Activated CD4-positive, alpha-beta T cell treated with anti-CD3 and anti-CD28 coated beads, Interleukin-2, Interleukin-6, amounts not matched to agents 100 ng/mL and 50 ng/mL, durations not matched to agents 16 hours and 8 hours (primary cell): ENCODE measurements at regions not wholly inside any gene's neighbourhood (a gene's known extent, or its start where the extent isn't known, plus 50 kb on each side); places are given as distances from the start of the nearest gene placed in this dataset.

ENCODE experiments used
- DNase-seq: peaks from one replicate; pipeline ENCODE4 v3.0.0-alpha.2; 2020

DNA sequence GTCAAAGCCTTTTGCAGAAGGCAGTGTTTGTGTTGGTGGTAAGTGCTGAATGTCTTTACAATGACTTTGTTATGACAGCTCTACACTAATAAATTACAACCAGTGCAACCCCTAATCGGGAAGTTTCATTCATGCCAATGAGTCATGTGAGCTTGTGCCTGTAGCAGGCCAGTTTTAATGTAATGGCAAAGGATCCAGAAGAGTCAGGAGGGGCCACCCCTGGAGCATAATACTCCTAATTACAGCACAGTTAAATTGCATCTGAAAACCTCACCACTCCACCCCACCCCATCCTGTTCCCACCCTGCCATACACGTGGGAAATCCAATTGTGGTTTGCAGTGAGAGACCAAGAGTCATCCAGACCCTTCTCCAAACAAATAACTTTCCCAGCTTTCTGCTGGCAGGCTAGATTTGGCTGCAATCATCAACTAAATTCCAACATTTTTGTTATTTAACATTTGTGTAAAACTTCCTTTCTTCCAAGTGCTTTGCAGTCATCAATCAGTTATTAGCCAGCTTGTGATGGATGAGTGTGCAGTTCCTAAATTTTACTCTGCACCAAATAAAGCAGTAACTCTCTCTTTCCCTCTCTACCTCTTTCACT, 277.3 kb upstream of the FAT3 start:
- no peak for DNase-seq

DNA sequence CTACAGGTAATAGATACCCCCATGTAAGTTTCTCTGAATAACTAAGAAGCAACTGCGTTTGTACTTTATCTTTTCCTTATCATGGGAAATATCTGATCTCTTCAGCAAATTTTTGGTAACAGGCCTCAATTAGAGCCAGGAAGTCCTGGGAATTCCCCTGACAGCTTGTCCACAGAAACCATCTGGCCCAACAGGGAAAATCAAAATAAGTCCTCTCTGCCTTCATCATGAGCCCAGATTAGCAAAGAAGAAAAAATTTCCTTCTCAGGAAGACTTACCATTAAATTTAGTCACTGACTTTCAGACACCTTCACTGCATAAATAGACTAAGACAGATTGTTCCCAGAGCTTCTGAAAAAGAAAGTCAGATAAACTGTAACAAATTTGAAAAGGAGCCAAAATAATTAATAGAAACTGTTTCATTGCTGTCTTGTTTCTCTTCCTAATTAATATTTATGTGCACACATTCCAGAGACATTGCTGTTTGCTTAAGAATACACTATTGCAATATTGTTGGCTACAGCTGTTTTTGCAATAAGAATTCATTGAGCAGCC, 278.1 kb upstream of the FAT3 start:
- DNase-seq, result no peak

DNA sequence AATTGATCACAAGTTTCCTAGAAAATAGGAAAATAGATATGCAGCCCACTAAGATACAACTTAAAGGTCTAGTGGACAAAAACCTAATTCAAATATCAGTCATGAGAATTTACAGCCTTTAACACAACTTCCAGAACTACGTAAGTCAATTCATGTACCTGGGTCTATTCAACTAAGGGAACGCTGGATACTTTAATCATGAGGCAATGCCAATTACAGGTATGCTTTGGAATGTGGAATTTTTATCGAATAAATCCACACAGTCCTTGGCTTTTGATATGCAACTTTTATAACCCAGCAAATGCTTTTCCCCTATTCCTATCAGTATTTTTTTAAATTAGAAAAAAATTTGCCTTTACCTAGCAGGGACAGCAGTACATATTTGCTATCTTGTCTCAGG, 289.5 kb upstream of the FAT3 start:
- no peak for DNase-seq

DNA sequence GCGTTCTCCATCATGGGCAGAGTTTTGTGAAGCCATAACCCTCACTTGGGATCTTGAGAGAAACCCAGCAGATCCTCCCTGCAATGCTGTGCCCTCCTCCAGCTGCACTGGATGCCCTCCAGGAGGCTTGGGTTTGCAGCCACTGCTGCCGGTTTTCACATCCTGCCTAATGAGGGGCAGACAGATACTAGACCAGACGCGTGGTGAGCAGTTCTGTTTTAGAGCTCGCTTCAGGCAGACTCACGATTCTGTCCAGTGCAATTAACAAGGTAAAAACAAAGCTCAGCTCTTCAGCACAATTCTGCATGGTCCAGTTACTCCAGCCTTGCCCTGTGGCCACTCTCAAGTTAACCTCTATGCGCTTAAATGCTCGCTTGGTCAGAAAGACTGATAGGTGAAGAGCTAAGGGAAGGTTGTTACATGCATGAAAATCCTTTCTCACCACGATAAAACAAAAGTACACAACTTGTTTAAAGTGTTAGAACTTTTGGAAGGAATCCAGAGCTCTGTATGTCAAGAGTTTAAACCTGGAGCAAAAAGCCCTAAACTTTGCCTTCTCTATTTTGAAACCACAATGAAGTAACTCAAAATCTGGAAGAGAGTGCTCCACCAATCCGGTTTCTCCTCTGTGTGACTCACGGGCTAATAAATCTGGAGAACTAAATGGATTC, 292.3 kb upstream of the FAT3 start:
- DNase-seq, result no peak

DNA sequence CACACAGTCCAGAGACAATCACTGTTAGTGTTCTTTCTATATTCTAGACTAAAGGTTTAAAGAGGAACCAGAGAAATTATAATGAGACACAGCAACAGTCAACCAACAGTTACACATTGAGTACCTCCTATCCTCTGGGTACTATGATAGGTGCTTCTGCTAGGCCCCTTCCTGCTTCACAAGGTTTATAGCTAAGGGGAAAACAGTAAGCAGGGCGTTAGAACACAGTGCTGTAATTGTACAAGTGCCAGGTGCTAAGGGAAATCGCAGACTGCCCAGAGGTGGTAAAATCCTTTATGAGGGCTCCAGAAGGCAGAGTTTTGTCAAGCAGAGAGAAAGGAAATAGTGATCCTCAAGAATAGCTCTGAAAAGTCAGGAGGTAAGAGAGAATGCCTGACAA, 297.2 kb upstream of the FAT3 start:
- no peak for DNase-seq

DNA sequence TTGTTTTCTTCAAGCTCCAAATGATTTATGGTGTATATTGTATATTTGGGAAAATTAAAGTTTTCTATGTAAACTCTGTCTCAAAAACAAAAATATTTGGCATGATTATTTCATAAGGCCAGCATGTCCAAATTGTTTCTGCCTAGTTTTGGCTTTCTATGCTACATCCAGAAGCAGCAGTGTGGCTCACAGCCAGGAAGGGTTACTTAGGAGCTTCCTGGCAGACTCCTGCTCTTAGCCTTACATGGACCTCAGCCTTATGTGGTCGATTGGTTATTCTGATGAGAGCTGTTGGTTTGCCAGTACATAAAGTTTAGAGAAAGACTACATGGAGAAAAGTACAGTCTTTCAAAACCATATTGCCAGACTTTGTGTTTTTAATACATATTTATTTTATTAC, 297.7 kb upstream of the FAT3 start:
- no peak for DNase-seq

DNA sequence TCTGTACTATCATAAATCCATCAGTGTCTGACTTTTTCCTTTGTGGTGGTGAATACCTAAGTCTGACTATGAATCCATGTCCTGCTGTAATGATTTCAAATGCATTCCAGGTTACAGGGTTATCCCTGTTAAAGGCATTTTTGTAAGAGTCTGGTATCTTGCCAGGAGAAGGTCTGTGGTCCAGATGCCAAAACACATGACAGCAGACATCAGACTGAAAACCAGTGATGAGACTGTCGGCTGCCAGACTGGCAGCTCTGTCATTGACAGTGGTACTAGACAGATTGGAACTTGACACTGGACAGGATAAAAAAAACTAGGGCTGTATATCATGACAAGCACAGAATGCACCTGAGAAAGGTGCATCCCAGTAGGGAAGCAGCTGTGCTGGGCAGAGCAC, 301.8 kb upstream of the FAT3 start:
- no peak for DNase-seq

DNA sequence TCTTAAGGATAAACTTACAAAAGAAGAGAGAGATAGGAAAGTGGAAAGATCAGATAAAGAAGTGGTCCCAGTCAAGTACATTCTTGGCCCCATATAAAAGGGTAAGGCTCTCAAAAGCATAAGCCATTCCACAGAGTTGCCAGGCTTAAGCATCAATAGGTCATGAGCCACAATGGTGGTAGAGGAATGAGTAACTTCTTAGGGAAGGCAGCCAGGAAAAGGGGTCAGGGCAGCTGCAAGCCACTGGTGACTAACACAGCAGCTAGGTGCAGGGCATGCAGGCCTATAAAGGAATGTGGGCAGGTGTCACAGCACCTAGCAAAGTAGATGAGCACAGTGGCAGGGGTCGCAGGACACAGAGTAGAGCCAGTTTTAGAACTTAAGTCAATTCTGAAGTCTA, 302.6 kb upstream of the FAT3 start:
- no peak for DNase-seq

DNA sequence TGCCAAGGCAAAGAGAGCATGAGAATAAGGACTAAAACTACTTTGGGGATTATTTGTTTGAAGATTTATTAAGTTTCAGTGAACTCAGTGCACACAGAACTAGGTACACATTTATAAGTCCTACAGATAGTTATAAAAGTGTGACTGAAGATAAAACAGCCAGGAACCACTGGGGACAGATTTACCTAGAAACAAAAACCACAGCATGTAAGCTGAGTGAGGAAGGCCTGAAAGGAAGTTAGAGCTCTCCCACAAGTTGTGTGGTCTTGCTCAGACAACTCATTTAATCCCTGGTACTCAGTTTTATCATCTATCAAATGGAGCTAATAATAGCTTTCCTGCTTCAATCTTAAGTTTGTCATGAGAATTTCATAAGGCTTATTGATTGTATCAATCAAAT, 311.2 kb upstream of the FAT3 start:
- DNase-seq, result no peak

DNA sequence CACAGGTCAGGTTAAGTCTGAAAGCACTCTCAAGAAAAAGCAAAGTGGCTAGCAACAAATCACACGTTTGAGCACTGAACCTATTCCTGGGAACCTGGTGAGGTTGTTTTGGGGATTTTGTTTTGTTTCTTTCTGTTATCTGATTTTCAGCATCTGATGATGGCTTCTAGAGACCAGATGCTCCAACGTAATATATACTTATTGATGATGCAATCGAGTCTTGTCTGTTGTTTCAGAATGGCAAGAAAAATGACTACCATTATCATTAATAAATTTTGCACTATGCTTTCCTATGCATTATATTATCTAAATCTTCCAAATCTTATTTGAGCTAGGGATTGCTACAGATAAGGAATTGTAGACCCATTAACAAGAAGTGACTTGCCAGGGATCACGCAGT, 312.3 kb upstream of the FAT3 start:
- no peak for DNase-seq

DNA sequence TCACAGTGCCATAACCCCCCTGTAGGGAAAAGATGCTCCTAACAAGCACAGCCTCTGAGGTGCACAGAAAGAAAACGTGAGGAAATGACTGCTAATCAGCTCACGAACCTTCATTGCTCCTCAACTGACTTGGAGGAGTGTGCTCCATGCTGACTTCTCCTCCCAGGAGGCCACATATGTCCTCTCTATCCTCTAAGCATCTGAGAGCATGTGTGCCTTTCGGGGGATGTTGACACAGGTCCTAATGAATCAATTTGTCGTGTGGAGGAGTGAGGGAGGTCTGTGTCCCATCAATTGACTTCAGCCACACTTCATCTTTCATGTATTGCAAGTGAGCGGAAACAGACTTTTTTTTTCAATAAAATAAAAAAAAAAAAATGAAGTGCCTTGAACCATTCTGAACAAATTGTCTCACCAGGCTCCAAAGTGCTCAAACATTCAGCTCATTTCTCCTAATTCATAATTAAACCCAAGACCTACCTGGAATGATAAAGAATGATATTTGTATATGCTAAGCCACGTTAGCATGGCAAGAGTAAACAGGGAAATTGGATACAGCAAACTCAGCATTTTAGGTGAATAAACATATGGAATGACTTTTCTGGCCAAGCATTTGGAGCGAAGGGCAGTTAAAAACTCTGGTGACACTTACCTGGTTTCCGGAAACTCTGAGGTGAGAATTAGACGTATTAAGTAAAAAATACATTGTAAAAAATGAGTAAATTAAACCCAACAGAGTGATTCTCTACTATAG, 317.6 kb upstream of the FAT3 start:
- no peak for DNase-seq

DNA sequence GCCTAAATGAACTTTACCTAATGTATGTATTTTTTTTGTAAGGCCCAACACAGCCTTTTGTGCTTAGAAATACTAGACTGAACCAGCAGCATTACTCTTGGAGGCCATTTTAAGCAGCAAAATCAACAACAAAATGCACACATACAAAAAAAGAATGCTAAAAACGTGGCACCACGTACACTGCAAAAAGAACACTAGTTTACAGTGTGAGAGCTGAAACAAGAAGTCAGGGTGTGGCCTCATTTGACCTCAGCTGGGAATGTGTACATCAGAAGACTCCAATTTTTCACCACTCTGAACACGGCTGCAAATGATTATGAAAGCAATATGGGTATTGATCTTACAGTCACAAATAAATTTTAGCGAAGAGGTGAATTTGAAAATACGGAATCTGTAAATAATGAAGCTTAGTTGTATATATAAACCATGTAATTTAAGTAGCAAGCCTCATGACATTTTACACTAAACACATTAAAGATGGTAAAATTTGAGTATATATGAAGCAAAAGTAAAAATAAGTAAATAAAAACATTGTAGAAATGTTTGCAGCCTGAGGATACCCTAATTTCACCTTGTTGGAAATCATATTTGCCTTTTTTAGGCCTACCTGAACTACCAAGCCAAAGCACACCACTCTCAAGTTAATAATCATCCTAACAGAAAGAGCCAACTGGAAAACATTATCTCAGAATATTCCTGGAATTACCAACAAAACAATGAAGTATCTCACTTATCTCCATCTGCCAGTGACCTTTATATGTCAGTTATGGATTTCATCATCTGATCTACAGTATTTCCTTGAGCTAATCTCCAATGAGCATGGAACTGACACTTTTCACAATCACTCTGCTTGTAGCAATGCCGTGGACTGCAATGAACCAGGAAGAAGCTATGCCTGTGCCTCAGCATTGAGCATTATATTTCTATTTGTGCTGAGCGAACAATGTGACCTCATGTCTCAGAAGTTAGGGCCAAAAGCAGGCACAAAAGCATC, 319.5 kb upstream of the FAT3 start:
- DNase-seq, result no peak

DNA sequence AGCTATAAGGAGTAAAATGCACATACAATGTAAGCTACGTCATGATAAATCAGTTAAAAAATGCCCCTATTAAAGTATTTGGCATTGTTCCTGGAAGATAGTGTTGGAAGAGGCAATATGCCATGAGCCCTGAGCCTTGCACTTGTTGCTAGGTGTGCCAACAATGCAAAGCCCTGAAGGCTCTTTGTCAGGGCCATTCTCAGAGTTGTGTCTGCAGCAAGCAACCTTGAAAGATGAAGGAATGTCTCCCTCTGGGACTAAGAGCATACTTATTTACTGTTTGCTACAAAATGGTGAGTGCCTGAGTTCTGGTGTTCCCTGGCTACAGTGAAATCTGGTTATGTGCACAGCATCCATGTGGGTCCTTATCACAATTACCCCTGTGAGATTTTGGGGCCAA, 322.3 kb upstream of the FAT3 start:
- DNase-seq, result no peak

DNA sequence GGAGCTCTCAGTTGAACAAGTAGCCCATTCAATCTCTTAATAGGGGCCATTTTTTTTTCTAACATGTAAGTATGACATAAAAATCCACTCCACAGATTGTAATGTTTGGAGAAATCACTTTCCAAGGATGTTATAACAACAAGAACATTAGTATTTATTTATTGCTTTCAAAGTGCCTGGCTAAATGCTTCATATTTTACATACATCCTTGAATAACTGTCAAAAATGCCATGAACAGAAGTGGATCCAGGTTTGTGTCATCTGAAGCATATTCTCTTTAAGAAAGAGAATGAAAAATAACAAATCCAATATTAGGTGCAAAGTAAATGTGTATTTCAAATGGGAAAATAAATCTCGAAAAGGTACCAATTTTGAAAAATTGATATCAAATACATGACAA, 344.0 kb upstream of the FAT3 start:
- DNase-seq, result no peak

DNA sequence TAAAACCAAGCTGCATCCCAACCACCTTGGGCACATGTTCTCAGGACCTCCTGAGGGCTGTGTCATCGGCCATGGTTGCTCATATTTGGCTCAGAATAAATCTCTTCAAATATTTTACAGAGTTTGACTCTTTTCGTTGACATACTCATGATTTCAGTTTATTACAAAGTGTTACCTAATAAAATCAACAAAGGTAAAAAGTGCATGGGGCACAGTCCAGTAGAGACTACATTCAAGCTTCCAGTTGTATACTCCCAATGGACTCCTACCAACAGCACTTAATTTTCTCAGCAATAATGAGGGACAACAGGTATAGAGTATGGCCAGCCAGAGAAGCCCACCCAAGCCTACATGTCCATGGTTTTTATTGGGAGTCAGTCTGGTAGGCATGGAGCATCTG, 347.9 kb upstream of the FAT3 start:
- no peak for DNase-seq

DNA sequence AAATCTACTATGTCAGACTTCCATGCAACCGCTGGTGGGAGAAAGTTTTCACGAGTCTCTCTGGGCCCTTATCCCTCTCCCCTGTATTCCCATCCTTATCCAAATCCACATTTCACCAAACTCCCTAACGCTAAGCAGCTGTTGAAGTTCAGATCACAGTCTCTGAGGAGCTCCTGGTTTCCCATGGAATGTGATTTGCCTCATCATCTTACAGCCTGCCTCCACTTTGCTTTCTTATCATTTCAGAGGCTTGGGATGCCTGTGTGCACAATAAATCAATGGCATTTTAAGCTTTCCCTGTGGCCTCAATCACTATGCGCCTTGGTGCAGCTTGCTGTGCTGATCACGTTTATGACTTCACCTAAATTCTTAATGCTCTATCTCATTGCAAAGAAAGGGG, 352.4 kb upstream of the FAT3 start:
- no peak for DNase-seq

DNA sequence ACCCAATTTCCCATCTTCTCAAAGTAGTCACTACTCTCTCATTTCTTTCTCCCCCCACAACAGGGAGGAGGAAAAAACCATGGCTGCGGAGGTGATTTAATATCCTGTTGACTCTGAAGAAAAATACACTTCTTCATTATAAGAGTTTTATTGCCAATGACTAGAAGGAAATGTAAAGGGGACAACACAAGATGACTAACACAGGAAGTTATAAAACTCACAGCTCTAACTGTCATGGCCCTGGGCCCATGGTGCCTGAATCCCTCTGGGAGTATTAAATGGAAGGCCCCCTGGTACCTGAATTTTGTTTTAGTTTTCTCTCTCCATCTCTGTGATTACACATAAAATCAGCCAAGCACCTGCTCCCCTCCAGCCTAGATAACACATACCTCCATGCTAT, 352.8 kb upstream of the FAT3 start:
- no peak for DNase-seq

DNA sequence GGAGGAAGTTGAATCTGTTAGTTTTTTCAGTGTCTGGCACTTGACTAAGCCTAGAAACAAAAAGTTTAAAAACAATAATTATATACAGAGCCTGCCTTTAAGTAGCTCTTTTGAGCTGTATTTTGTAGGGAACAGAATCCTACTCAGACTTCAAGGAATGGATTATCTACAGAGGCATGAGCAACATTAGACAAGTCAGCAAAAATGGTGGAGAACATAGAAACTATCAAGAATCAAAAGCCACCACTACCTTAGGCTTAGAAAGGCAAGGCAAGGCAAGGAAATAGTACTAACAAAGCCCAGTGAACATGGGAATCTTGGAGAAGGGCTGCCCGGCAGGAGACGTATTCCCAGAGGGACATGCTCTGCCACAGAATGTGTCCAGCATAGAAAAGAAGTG, 353.6 kb upstream of the FAT3 start:
- DNase-seq, result no peak

DNA sequence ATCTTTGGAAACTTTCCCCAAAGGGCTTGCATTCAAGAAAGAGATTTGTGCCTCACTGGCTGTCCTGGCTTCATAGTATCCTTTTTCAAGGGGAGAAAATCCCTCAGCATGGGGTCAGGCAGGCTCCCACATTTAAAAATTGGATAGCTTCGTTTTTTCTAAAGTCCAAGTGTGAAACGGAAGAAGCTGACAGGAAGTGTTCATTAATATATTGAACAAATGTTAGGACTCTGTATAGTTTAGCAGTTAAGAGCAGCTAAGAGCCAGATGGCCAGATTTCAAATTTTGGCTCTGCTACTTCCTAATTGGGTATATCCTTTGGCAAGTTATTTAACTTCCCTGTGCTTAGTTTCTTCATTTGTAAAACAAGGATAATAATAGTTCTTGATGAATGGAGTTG, 354.9 kb upstream of the FAT3 start:
- DNase-seq, result no peak

DNA sequence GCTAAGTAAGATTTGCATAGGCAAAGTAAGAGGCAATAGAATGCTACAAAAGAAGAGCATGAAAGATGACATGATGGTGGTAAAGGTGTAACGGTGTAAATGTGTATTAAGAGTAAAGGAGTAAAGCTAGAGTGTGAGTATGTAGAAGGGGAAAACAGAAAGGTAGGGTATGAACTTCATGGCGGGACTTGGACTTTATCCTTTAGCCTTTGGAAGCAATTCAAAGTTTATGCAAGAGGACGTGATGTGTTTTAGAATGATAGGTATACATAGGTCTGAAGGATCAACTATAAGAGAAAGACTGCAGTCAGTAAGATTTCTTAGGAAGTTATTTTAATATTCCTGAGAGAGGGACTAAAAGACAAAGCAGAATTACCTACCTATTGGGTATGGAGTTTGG, 358.0 kb upstream of the FAT3 start:
- no peak for DNase-seq

DNA sequence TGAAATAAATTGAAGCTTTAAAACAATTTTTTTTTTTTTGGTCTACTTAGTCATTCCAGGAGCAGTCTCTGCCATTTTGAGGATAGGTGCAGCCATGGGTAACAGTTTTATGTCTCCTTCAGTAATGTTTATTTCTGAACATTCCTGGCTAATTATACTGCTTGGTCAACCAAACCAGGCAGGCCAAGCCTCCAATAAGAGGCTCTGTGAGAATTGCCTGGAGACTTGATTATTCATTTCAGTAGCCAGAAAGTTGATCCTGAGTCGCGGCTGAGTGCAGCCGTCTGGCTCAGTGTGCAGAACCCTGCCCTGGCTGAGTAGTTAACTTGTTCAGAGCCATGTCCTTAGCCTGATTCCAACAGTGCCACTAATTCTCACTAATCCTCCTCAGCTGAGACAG, 364.0 kb upstream of the FAT3 start:
- DNase-seq, result no peak

DNA sequence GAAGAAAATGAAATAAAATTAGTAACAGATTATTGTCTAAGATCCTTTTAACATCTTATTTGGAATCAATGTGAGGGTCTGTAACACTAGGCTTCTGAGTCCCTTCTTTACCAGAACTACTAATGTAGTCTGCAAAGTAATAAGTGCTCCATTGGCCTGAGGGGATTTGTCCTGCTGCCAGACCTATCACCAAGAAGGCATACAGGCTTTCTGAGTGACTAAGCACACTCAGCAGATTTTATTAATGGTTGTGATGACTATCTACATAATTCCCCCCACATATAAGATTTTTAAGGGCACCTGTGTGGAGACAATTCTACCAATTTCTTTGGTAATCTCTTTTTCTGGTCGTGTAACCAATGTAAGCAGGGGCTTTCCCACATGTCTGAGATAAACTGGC, 365.0 kb upstream of the FAT3 start:
- no peak for DNase-seq

DNA sequence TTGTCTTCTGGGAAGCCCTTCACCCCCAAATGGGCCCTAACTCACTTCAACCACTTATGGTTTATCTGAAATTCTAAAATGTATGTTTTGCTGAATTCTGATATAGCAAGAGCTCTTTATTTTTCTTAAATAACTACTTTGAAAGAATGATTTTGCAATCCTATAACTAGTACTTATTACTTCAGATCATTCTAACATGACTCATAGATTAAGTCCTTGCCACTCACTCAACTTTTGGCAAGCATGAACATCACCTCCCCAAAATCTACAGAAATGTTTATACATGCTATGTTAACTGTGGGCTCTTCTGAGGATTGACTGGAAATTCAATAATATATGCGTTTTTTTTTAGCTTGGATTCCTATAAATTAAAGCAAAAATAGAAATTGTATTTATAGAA, 367.4 kb upstream of the FAT3 start:
- DNase-seq, result no peak
